Endothelial cell of umbilical vein (primary cell): ENCODE measurements at regions not wholly inside any gene's neighbourhood (a gene's known extent, or its start where the extent isn't known, plus 50 kb on each side); places are given as distances from the start of the nearest gene placed in this dataset.

Source experiments
- BruUV-seq: library from RNA; stranded (reverse); fragments of 400-500 nt; replicated peaks from 2 replicates; lab custom pipeline; 2021; lab: Mats Ljungman, UMichigan
- CTCF ChIA-PET: fragments of 300-600, 350-600 bp; sonication (Branson Sonifier 250); formaldehyde crosslinking; loops from one replicate; lab custom pipeline; 2021; ENCODE audit warnings: antibody characterized with exemption, inconsistent platforms; lab: Charles Lee
- POLR2A ChIA-PET: fragments of 300-600, 350-600 bp; sonication (Branson Sonifier 250); formaldehyde crosslinking; loops from one replicate; lab custom pipeline; 2021; ENCODE audit warnings: antibody characterized with exemption, inconsistent platforms; lab: Charles Lee
- DNase-seq: peaks from one replicate; pipeline ENCODE4 v3.0.0-alpha.2; 2011; ENCODE audit warnings: low read depth, low spot score
- FAIRE-seq: peaks from 2 replicates; lab custom pipeline; 2011; peaks lifted over from hg19 to GRCh38; lab: Jason Lieb, UNC
- H2AFZ ChIP-seq: 2 replicates; pipeline ENCODE4 v1.6.0; 2012; ENCODE audit warnings: low read depth, low read length, control low read depth, inconsistent platforms
- H3K27ac ChIP-seq: 2 replicates; pipeline ENCODE4 v1.5.1; 2011; ENCODE audit warnings: low read depth, mild to moderate bottlenecking, control low read depth, low read length, moderate library complexity; ENCODE audit not compliant: insufficient read depth
- H3K27me3 ChIP-seq, 2 experiments: 2 replicates each; pipeline versions ENCODE4 v1.6.0 to v1.6.1; 2011; ENCODE audit warnings: low read length in 2 of 2, mixed read lengths in 1 of 2; ENCODE audit not compliant: control insufficient read depth in 2 of 2, insufficient read depth in 2 of 2
- H3K36me3 ChIP-seq, 2 experiments: 2 replicates in 1 of 2; 3 replicates in 1 of 2; pipeline ENCODE4 v1.5.1; 2011; ENCODE audit warnings: low read length in 2 of 2, mild to moderate bottlenecking in 1 of 2, moderate library complexity in 1 of 2; ENCODE audit not compliant: control insufficient read depth in 2 of 2, insufficient read depth in 2 of 2; ENCODE audit errors: extremely low read depth in 1 of 2
- H3K4me1 ChIP-seq: 3 replicates; pipeline ENCODE4 v1.5.1; 2011; ENCODE audit warnings: mild to moderate bottlenecking, low read length; ENCODE audit not compliant: control insufficient read depth, insufficient read depth; ENCODE audit errors: extremely low read depth
- H3K4me2 ChIP-seq: 2 replicates; pipeline ENCODE4 v1.6.1; 2011; ENCODE audit warnings: low read length, control low read depth, mixed read lengths; ENCODE audit not compliant: insufficient read depth
- H3K4me3 ChIP-seq, 3 experiments: fragments of 200-600 bp in 1 of 3; sonication (generic), shearing (Covaris generic) in 1 of 3; replicated peaks in 1 of 3; 2 replicates each; pipeline ENCODE4 v1.5.1; 2011 to 2016; ENCODE audit warnings: control low read depth in 3 of 3, low read length in 3 of 3, mild to moderate bottlenecking in 2 of 3, inconsistent platforms in 1 of 3, low read depth in 1 of 3, moderate library complexity in 1 of 3; ENCODE audit not compliant: insufficient read depth in 1 of 3
- H3K79me2 ChIP-seq: 2 replicates; pipeline ENCODE4 v1.6.0; 2012; ENCODE audit warnings: low read length, inconsistent platforms; ENCODE audit not compliant: control insufficient read depth, insufficient read depth
- H3K9ac ChIP-seq: replicated peaks from 2 replicates; pipeline ENCODE3; 2011; ENCODE audit warnings: low read length, control low read depth; ENCODE audit not compliant: insufficient read depth; ENCODE audit errors: extremely low read depth
- H3K9me1 ChIP-seq: replicated peaks from 3 replicates; pipeline ENCODE4 v1.6.0; 2011; ENCODE audit warnings: mild to moderate bottlenecking, low read length; ENCODE audit not compliant: control insufficient read depth, insufficient read depth; ENCODE audit errors: extremely low read depth
- H3K9me3 ChIP-seq: replicated peaks from 2 replicates; pipeline ENCODE4 v1.5.1; 2012; ENCODE audit warnings: low read length, inconsistent platforms; ENCODE audit not compliant: control insufficient read depth, insufficient read depth
- H4K20me1 ChIP-seq: replicated peaks from 2 replicates; pipeline ENCODE3; 2011; ENCODE audit warnings: mild to moderate bottlenecking, low read length; ENCODE audit not compliant: control insufficient read depth, insufficient read depth; ENCODE audit errors: extremely low read depth
- CTCF ChIP-seq, 2 donors: IDR thresholded peaks; 1 replicate in 1 of 2; 2 replicates in 1 of 2; pipeline ENCODE4 v1.5.1; 2011; ENCODE audit warnings: low read length in 2 of 2, mild to moderate bottlenecking in 2 of 2, moderate library complexity in 2 of 2, control low read depth in 1 of 2, inconsistent platforms in 1 of 2, low read depth in 1 of 2; ENCODE audit not compliant: insufficient read depth in 1 of 2; ENCODE audit errors: extremely low read depth in 1 of 2
- EZH2 ChIP-seq: IDR thresholded peaks from 2 replicates; pipeline ENCODE4 v1.6.1; 2012; ENCODE audit warnings: borderline replicate concordance, low read depth, mild to moderate bottlenecking, moderate library complexity, low read length, inconsistent platforms; ENCODE audit not compliant: severe bottlenecking
- FOS ChIP-seq: IDR thresholded peaks from 2 replicates; pipeline ENCODE4 v1.6.1; 2011; ENCODE audit warnings: mild to moderate bottlenecking, low read length, moderate library complexity, borderline replicate concordance; ENCODE audit not compliant: insufficient read depth
- GATA2 ChIP-seq: IDR thresholded peaks from 2 replicates; pipeline ENCODE4 v1.7.0; 2011; ENCODE audit warnings: low read depth, mild to moderate bottlenecking, moderate library complexity, mixed read lengths, low read length; ENCODE audit not compliant: insufficient read length, insufficient read depth
- JUN ChIP-seq: IDR thresholded peaks from 2 replicates; pipeline ENCODE4 v1.6.1; 2011; ENCODE audit warnings: borderline replicate concordance, low read depth; ENCODE audit not compliant: insufficient read length, insufficient read depth
- MYC ChIP-seq: IDR thresholded peaks from one replicate; pipeline ENCODE4 v1.6.1; 2011; ENCODE audit warnings: mild to moderate bottlenecking, low read depth, low read length
- POLR2A ChIP-seq: IDR thresholded peaks from 2 replicates; pipeline ENCODE4 v1.6.1; 2012; ENCODE audit warnings: low read depth, mild to moderate bottlenecking, control low read depth, low read length
- POLR2AphosphoS5 ChIP-seq: IDR thresholded peaks from 2 replicates; pipeline ENCODE4 v1.6.1; 2012; ENCODE audit warnings: low read depth, mild to moderate bottlenecking, control low read depth, low read length, moderate library complexity; ENCODE audit not compliant: insufficient read depth
- dilution Hi-C: fragments of 300-500 bp; cut with MboI; formaldehyde crosslinking; loops from one replicate; pipeline ENCODE4 v1.15.0; 2019; ENCODE audit warnings: low sequenced_read_pairs; ENCODE audit not compliant: extremely low pct_ligation_motif_present
- intact Hi-C: fragments of 100-400 bp; cut with micrococcal nuclease; formaldehyde crosslinking; loops from one replicate; pipeline ENCODE4 v1.10.0; 2022
- TF ChIP-seq, protein P1 (sequence below): IDR thresholded peaks from 2 replicates; pipeline ENCODE4 v1.6.1; 2011; ENCODE audit not compliant: insufficient read depth, insufficient read length

DNA sequence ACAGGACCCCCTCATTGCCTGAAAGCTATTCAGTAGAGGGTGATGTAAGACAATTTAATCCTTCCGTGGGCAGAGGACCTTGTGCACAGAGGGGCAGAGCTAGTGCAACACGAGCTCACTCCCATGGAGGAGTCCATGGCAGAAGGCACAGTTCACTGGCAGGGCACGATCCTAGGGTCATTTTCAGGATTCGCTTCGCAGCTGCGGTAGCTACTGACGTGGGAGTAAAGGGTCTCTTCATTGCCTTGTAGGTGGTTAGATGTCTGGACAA, 207.8 kb downstream of the FOXO1 start:
- intact Hi-C loops, result no loop called here
- POLR2A ChIA-PET, result no interaction called here
- H3K9me3 ChIP-seq, result no peaks in the 10 kb centered on the region
- H4K20me1 ChIP-seq, result no peaks in the 10 kb centered on the region
- TF ChIP-seq EZH2, result no peak
- TF ChIP-seq JUN, result no peak
- no peak for TF ChIP-seq MYC
- no peak for TF ChIP-seq FOS
- no peak for TF ChIP-seq POLR2AphosphoS5
- no peak for TF ChIP-seq GATA2
- TF ChIP-seq, protein P1, sequence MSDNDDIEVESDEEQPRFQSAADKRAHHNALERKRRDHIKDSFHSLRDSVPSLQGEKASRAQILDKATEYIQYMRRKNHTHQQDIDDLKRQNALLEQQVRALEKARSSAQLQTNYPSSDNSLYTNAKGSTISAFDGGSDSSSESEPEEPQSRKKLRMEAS, result no peak
- no peak for TF ChIP-seq CTCF (IDR thresholded peaks at IDR 0.05; ENCODE audit: extremely low read depth in 1 of 2, insufficient read depth in 1 of 2, low read depth in 1 of 2, low read length in 2 of 2)
- no peak for TF ChIP-seq POLR2A
- no peak overlapping the region for H3K9ac ChIP-seq
- H3K27ac ChIP-seq, result no peak overlapping the region
- H3K79me2 ChIP-seq, result no peaks in the 10 kb centered on the region
- BruUV-seq, result no TSS peak
- FAIRE-seq (no peak), DNase-seq (no peak)
- dilution Hi-C loops, result no loop called here
- no peaks in the 10 kb centered on the region for H3K36me3 ChIP-seq
- no peaks in the 10 kb centered on the region for H3K9me1 ChIP-seq
- H3K4me2 ChIP-seq, result no peak overlapping the region
- H3K4me3 ChIP-seq, result no peak overlapping the region
- CTCF ChIA-PET, result interaction anchor here (1.0 to 3.8 kb wide), 2 partner anchors 9 to 11 kb away, joined by 4 to 12 read pairs; no protein-coding TSS in a partner anchor
- H3K27me3 ChIP-seq, result no peaks in the 10 kb centered on the region
- no peak overlapping the region for H2AFZ ChIP-seq
- H3K4me1 ChIP-seq, result no peaks in the 10 kb centered on the region
